WTC11 (cell line): ENCODE measurements at regions not wholly inside any gene's neighbourhood (a gene's known extent, or its start where the extent isn't known, plus 50 kb on each side); places are given as distances from the start of the nearest gene placed in this dataset.
A peak's percentile ranks its signal among the peaks of the same experiment; 100 is the strongest.

Experiments
- CREB1 ChIP-seq: sonication (generic); formaldehyde crosslinking; IDR thresholded peaks from 2 replicates; pipeline ENCODE4 v1.8.0; 2023; ENCODE audit warnings: mild to moderate bottlenecking, missing genetic modification reagents
- FOXP1 ChIP-seq: sonication (generic); formaldehyde crosslinking; IDR thresholded peaks from 2 replicates; pipeline ENCODE4 v1.8.0; 2022; ENCODE audit warnings: missing genetic modification reagents, mild to moderate bottlenecking, moderate library complexity, borderline replicate concordance
- TF ChIP-seq, protein P1 (sequence below): fragments of 200-600 bp; IDR thresholded peaks from 2 replicates; pipeline ENCODE4 v1.8.0; 2022; ENCODE audit warnings: antibody characterized with exemption
- TF ChIP-seq, protein P2 (sequence below): sonication (generic); formaldehyde crosslinking; IDR thresholded peaks from 2 replicates; pipeline ENCODE4 v1.8.0; 2022; ENCODE audit warnings: mild to moderate bottlenecking, missing genetic modification reagents

DNA sequence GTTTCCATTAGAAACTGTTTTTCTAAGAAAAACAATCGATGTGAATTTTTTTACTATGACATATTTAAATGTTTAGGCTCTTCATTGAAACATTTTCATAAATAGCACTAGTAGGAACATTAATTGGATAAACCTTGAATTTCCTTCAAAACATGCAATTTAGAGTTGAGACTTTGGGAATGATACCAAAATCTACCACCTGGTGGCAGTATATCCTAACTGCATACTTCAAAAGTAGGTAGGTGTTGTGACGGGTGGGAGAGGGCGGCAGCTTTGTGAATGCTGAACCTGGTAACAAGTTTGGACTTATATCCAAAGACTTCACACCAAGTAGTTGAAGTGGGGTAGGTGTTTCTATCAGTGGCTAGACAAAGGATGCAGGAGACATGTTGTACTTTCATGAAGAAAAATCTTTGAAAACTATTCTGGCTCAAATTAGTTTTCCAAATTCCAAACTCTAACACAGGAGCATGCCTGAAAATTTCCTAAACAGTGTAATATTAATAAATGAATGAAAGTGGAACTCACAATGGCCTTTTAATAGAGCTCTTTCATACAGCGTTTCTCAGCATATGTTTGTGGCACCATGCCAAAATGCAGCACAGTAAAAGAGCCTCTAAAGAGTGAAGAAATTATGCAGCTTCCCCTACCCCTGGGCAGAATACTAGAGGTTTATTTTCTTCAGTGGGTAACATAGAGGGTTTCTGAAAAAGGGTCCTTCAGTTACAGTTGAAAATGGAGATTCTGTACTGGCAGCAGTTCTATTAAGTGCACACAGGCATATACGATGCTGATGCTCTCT is 201.0 kb upstream of the TPK1 start:
- TF ChIP-seq, protein P1, sequence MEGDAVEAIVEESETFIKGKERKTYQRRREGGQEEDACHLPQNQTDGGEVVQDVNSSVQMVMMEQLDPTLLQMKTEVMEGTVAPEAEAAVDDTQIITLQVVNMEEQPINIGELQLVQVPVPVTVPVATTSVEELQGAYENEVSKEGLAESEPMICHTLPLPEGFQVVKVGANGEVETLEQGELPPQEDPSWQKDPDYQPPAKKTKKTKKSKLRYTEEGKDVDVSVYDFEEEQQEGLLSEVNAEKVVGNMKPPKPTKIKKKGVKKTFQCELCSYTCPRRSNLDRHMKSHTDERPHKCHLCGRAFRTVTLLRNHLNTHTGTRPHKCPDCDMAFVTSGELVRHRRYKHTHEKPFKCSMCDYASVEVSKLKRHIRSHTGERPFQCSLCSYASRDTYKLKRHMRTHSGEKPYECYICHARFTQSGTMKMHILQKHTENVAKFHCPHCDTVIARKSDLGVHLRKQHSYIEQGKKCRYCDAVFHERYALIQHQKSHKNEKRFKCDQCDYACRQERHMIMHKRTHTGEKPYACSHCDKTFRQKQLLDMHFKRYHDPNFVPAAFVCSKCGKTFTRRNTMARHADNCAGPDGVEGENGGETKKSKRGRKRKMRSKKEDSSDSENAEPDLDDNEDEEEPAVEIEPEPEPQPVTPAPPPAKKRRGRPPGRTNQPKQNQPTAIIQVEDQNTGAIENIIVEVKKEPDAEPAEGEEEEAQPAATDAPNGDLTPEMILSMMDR = peak; percentile 63
- TF ChIP-seq CREB1 (CRISPR knock-in tag) (no peak), FOXP1 (CRISPR knock-in tag) (no peak)
- TF ChIP-seq, protein P2, sequence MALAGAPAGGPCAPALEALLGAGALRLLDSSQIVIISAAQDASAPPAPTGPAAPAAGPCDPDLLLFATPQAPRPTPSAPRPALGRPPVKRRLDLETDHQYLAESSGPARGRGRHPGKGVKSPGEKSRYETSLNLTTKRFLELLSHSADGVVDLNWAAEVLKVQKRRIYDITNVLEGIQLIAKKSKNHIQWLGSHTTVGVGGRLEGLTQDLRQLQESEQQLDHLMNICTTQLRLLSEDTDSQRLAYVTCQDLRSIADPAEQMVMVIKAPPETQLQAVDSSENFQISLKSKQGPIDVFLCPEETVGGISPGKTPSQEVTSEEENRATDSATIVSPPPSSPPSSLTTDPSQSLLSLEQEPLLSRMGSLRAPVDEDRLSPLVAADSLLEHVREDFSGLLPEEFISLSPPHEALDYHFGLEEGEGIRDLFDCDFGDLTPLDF (CRISPR knock-in tag) = no peak
